Fibroblast of lung (primary cell): ENCODE measurements at regions not wholly inside any gene's neighbourhood (a gene's known extent, or its start where the extent isn't known, plus 50 kb on each side); places are given as distances from the start of the nearest gene placed in this dataset.

Experiments used
- CTCF ChIP-seq, 2 donors: IDR thresholded peaks in 1 of 2; conservative IDR thresholded peaks in 1 of 2; 1 replicate in 1 of 2; 2 replicates in 1 of 2; pipeline ENCODE4 v1.5.1; 2011 to 2012; ENCODE audit warnings: low read length in 2 of 2, control low read depth in 1 of 2, inconsistent platforms in 1 of 2, low read depth in 1 of 2, mild to moderate bottlenecking in 1 of 2
- EZH2 ChIP-seq: IDR thresholded peaks from 2 replicates; pipeline ENCODE4 v1.5.1; 2012; ENCODE audit warnings: low read length, control low read depth, mild to moderate bottlenecking; ENCODE audit errors: missing control alignments

DNA sequence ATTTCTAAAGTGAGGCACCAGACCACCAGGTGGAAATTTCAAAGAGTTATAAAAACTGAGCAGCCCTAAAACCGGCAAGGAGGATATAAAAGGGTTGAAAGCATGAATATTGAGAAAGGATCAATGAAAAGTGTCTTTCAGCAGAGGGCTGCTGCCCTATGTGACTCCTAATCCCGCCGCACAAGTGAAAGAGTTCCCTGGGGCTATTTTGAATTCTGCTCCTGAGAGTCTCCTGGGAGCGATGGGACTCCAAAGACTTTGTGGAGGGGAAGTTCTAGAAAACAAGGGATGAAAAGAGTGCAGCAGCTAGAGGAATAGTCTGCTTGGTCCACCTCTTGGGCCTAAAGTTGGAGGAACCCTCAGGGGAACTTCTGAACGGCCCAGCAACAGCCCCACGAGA, 205.2 kb downstream of the SP3 start:
- no peak for TF ChIP-seq CTCF (conservative IDR thresholded peaks at IDR 0.05 in 1 of 2, IDR thresholded peaks at IDR 0.05 in 1 of 2; ENCODE audit: low read depth in 1 of 2, low read length in 2 of 2)
- TF ChIP-seq EZH2 = no peak
